AG04450 (cell line): ENCODE measurements at regions not wholly inside any gene's neighbourhood (a gene's known extent, or its start where the extent isn't known, plus 50 kb on each side); places are given as distances from the start of the nearest gene placed in this dataset.

Source experiments
- CTCF ChIA-PET: fragments of 300-600, 350-600 bp; formaldehyde crosslinking; extraction: SDS; loops from one replicate; lab custom pipeline; 2022; ENCODE audit warnings: antibody characterized with exemption, inconsistent platforms; lab: Charles Lee
- POLR2A ChIA-PET: fragments of 350-600 bp; formaldehyde crosslinking; extraction: SDS; loops from one replicate; lab custom pipeline; 2021; ENCODE audit warnings: antibody characterized with exemption, inconsistent platforms; lab: Yijun Ruan, JAX
- DNase-seq: peaks from one replicate; pipeline ENCODE4 v3.0.0-alpha.2; 2011; ENCODE audit warnings: low read depth, low spot score
- H3K27ac ChIP-seq: one replicate; pipeline ENCODE4 v1.5.1; 2012; ENCODE audit warnings: low read depth, low read length, control low read depth
- H3K27me3 ChIP-seq: one replicate; pipeline ENCODE4 v1.6.0; 2012; ENCODE audit warnings: low read length; ENCODE audit not compliant: control insufficient read depth, insufficient read depth
- H3K4me3 ChIP-seq: 2 replicates; pipeline ENCODE4 v1.5.1; 2011; ENCODE audit warnings: mild to moderate bottlenecking, low read depth, low read length, control low read depth
- H3K9me3 ChIP-seq: 2 replicates; pipeline ENCODE4 v1.5.1; 2012; ENCODE audit warnings: low read length; ENCODE audit not compliant: control insufficient read depth, insufficient read depth
- CTCF ChIP-seq: IDR thresholded peaks from 2 replicates; pipeline ENCODE4 v1.5.1; 2011; ENCODE audit warnings: low read depth, low read length, control low read depth, inconsistent platforms

DNA sequence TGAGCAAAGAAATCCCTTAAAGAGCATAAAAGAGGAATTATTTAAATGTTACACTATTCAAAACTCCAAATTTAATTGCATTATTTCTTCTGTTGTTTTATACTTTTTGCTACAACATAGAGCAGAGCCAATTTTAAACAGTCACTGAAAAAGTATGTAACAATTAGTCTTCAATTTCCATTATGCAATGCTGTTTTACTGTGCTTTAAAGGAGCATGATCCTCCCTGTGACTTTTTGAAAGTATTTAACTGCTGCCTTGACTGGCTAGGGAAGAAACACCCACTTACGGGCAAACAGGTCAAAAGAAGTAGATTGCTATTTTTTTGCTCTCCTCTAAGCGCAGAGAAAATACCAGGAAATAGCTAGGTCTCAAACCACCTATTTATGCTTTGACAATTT, 217.4 kb upstream of the GCFC2 start:
- Histone ChIP-seq H3K27ac (no peak overlapping the region), H3K4me3 (no peak overlapping the region), H3K9me3 (no peaks in the 10 kb centered on the region), H3K27me3 (no peaks in the 10 kb centered on the region)
- TF ChIP-seq CTCF, result no peak
- DNase-seq, result no peak
- POLR2A ChIA-PET, result no interaction called here
- CTCF ChIA-PET, result no interaction called here

DNA sequence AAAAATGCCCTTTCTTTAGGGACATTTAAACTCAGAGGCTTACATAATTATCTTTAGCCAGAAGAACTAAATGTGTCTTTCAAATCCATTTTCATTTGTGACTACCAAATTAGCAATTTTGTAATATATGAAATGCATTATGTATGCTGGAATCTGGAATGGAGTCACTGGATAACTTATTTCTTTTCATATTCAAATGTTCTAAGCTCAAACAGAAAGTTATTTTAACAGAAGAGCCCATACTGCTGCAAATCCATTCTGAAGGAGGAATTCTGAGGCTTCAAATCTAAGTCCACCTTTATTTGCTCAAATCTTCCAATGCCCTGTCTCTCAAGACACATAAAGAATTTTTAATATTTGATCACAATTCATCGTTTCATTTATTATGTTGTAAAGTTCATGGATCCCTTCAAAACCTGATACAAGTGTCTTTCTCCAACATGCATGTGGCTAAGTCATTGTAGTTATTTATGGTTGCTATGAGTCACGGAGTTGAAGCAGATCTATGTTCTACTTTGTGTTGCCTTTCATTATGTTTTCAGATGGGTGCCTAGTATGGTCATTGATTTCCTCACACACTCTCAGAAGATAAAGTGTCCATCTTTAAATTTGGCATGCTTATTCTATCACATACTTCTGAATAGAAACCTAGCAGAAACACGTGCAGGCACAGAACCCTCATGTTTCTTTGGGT, 214.8 kb upstream of the GCFC2 start:
- Histone ChIP-seq H3K27me3 (no peaks in the 10 kb centered on the region), H3K9me3 (no peaks in the 10 kb centered on the region), H3K4me3 (no peak overlapping the region), H3K27ac (no peak overlapping the region)
- DNase-seq, result no peak
- no peak for TF ChIP-seq CTCF
- ChIA-PET POLR2A (no interaction called here), CTCF (no interaction called here)

DNA sequence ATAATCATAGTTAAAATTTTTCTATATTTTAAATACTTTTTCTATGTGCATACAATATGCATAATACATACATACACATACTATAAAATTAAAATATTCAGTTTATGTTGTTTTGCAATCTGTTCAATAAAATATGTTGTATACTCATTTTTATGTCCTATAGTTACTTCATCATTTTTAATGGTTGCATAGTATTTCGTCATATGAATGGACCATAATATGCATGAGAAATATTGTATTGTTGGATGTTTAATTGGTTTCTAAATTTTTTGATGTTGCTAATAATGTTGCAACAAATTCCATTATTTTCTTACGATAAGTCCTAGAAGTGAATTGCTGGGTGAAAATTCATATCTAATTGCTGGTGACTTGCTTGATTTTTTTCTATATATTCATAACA, 211.5 kb upstream of the GCFC2 start:
- POLR2A ChIA-PET, result no interaction called here
- CTCF ChIA-PET, result no interaction called here
- no peak overlapping the region for H3K4me3 ChIP-seq
- H3K27ac ChIP-seq, result no peak overlapping the region
- no peaks in the 10 kb centered on the region for H3K9me3 ChIP-seq
- no peaks in the 10 kb centered on the region for H3K27me3 ChIP-seq
- DNase-seq, result no peak
- TF ChIP-seq CTCF, result no peak

GRCh38 chr2:75920859-75921551, 210.3 kb upstream of the GCFC2 start:
- ChIA-PET CTCF (no interaction called here), POLR2A (no interaction called here)
- no peak for TF ChIP-seq CTCF
- Histone ChIP-seq H3K4me3 (no peak overlapping the region), H3K27me3 (no peaks in the 10 kb centered on the region), H3K27ac (no peak overlapping the region), H3K9me3 (no peaks in the 10 kb centered on the region)
- DNase-seq, result no peak

DNA sequence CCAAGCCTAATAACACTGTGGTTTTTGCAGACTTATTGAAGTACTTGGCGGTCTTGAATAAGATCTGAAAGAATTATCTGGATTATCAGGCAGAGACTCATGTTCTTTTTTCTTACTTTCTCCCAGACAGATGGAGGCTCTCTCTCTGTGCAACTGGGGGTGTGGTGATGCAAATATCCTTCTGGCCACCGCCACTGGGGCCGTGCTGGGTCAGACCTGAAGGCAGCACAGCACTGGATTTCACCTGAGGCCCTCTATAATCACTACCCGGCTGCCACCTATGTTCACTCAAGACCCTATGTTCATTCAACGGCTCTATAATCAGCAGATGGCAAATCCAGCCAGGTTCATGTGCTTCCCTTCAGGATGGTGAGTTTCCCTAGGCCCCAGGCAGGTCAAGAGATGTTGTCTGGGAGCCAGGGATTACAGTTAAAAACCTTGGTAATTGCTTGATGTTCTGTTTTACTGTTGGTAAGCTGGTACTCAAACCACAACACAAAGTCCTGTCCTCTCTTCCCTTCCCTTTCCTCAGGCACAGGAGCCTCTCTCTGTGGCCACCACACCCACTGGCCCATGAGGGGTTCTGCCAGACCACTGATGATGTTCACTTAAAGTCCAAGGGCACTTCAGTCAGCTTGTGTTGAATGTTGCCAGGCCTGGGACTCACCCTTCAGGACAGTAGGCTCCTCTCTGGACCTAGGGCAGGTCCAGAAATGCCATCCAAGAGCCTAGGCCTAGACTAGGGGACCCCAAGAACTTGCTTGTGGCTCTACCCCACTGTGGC, 205.3 kb upstream of the GCFC2 start:
- H3K27me3 ChIP-seq, result no peaks in the 10 kb centered on the region
- no peak for DNase-seq
- H3K27ac ChIP-seq, result no peak overlapping the region
- no peak overlapping the region for H3K4me3 ChIP-seq
- POLR2A ChIA-PET, result no interaction called here
- TF ChIP-seq CTCF, result no peak
- CTCF ChIA-PET, result no interaction called here
- no peaks in the 10 kb centered on the region for H3K9me3 ChIP-seq
